Activated CD4-positive, alpha-beta T cell treated with anti-CD3 and anti-CD28 coated beads for 36 hours (primary cell): ENCODE measurements at regions not wholly inside any gene's neighbourhood (a gene's known extent, or its start where the extent isn't known, plus 50 kb on each side); places are given as distances from the start of the nearest gene placed in this dataset.

Experiments
- ATAC-seq: fragments of 200-7000 bp; cut with Tn5 transposase; one replicate; pipeline ENCODE4 v1.10.0; 2021; ENCODE audit warnings: mild to moderate bottlenecking, moderate library complexity
- CTCF ChIA-PET: fragments of 350-600 bp; sonication (Branson Sonifier 250); formaldehyde crosslinking; loops from one replicate; lab custom pipeline; 2021; ENCODE audit warnings: antibody characterized with exemption; lab: Charles Lee
- POLR2A ChIA-PET: fragments of 350-600 bp; sonication (Branson Sonifier 250); formaldehyde crosslinking; loops from one replicate; lab custom pipeline; 2021; ENCODE audit warnings: antibody characterized with exemption, inconsistent platforms; lab: Charles Lee
- DNase-seq: peaks from one replicate; pipeline ENCODE4 v3.0.0-alpha.2; 2020
- H3K27ac Mint-ChIP-seq: one replicate; pipeline ENCODE4 v1.8.0; 2021; ENCODE audit warnings: mixed read lengths
- H3K27me3 Mint-ChIP-seq: one replicate; pipeline ENCODE4 v1.8.0; 2021; ENCODE audit warnings: mixed read lengths
- H3K36me3 Mint-ChIP-seq: one replicate; pipeline ENCODE4 v1.8.0; 2021; ENCODE audit warnings: low read depth, mixed read lengths
- H3K4me1 Mint-ChIP-seq: one replicate; pipeline ENCODE4 v1.8.0; 2021; ENCODE audit warnings: mixed read lengths
- H3K4me3 Mint-ChIP-seq: one replicate; pipeline ENCODE4 v1.8.0; 2021; ENCODE audit warnings: mild to moderate bottlenecking, moderate library complexity, mixed read lengths
- H3K9me3 Mint-ChIP-seq: one replicate; pipeline ENCODE4 v1.8.0; 2021; ENCODE audit warnings: low read depth, mixed read lengths
- intact Hi-C, 2 experiments: fragments of 100-400 bp; cut with DNase I in 1 of 2; cut with micrococcal nuclease in 1 of 2; formaldehyde crosslinking; loops; one replicate each; pipeline versions ENCODE4 v1.14.2 to v1.15.1; 2022 to 2024; cut with DNase I, micrococcal nuclease

GRCh38 chr4:59248313-59248712 is 1951.8 kb upstream of the ADGRL3 start:
- Mint-ChIP-seq H3K27me3 (no peaks in the 10 kb centered on the region), H3K4me1 (no peaks in the 10 kb centered on the region), H3K36me3 (no peaks in the 10 kb centered on the region), H3K9me3 (peaks cover 3% of the 10 kb centered on the region), H3K27ac (no peak overlapping the region), H3K4me3 (no peak overlapping the region)
- ChIA-PET POLR2A (no interaction called here), CTCF (interaction anchor here (1.6 kb wide), 1 partner anchor 951 kb away, joined by 5 read pairs; no protein-coding TSS in a partner anchor)
- intact Hi-C loops: loop anchor here in 1 of 2 experiments (5.0 kb wide), 1 partner anchor 954 kb away; no protein-coding TSS in a partner anchor
- DNase-seq (no peak), ATAC-seq (no peak)

GRCh38 chr4:59249110-59249509 is 1951.0 kb upstream of the ADGRL3 start:
- ChIA-PET CTCF (interaction anchor here (1.6 kb wide), 1 partner anchor 950 kb away, joined by 5 read pairs; no protein-coding TSS in a partner anchor), POLR2A (no interaction called here)
- ATAC-seq (no peak), DNase-seq (no peak)
- intact Hi-C loops: loop anchor here in 1 of 2 experiments (5.0 kb wide), 1 partner anchor 953 kb away; no protein-coding TSS in a partner anchor
- Mint-ChIP-seq H3K27me3 (no peaks in the 10 kb centered on the region), H3K27ac (no peak overlapping the region), H3K4me1 (no peaks in the 10 kb centered on the region), H3K36me3 (no peaks in the 10 kb centered on the region), H3K4me3 (no peak overlapping the region), H3K9me3 (peaks cover 2% of the 10 kb centered on the region)

DNA sequence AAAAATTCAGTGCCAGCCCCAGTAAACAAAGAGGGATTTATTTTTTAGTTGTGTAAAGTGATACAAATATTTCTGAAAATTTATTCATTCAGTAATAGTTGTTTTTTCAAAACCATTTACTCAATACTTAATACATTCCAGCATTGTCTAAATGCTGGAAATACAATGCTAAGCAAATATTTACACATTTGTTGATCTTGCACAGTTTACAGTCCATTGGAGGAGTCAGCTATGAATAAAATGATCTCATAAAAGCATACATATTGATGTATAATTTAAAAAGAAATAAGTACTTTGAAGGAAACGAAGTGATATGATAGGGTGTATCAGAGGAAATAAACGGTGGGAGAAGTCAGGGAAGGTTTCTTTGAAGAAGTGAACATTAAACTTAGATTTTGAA is 1942.1 kb upstream of the ADGRL3 start:
- intact Hi-C loops: no loop called here
- ATAC-seq (no peak), DNase-seq (no peak)
- ChIA-PET CTCF (no interaction called here), POLR2A (no interaction called here)
- H3K27ac Mint-ChIP-seq: no peak overlapping the region
- no peaks in the 10 kb centered on the region for H3K36me3 Mint-ChIP-seq
- H3K27me3 Mint-ChIP-seq: no peaks in the 10 kb centered on the region
- no peaks in the 10 kb centered on the region for H3K4me1 Mint-ChIP-seq
- no peak overlapping the region for H3K4me3 Mint-ChIP-seq
- peaks cover 10% of the 10 kb centered on the region for H3K9me3 Mint-ChIP-seq

DNA sequence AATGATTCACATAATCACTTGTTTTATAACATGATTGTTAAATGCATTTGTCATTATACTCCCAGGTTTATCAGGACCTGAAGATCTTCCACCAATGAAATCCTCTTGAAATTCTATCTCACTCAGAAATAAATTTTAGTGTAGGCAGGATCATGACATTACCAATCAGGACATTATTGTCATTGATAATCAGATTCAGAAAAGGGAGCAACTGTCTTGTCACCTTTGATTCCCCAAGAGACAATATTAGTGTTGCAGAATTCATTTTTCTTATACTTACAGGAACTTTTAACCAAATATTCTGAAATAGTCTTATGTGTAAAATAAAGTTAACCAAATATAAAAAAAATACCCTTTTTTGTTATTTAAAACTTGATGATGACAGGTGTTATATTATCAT is 1892.5 kb upstream of the ADGRL3 start:
- Mint-ChIP-seq H3K27me3 (no peaks in the 10 kb centered on the region), H3K36me3 (no peaks in the 10 kb centered on the region), H3K27ac (no peak overlapping the region), H3K4me3 (no peak overlapping the region), H3K9me3 (peaks cover 4% of the 10 kb centered on the region), H3K4me1 (no peaks in the 10 kb centered on the region)
- intact Hi-C loops: no loop called here
- DNase-seq (no peak), ATAC-seq (no peak)
- CTCF ChIA-PET: no interaction called here
- POLR2A ChIA-PET: no interaction called here

- ATAC-seq (no peak), DNase-seq (no peak)
- H3K27me3 Mint-ChIP-seq: no peaks in the 10 kb centered on the region
- no peak overlapping the region for H3K4me3 Mint-ChIP-seq
- no peak overlapping the region for H3K27ac Mint-ChIP-seq
- no peaks in the 10 kb centered on the region for H3K36me3 Mint-ChIP-seq
- H3K4me1 Mint-ChIP-seq: no peaks in the 10 kb centered on the region
- H3K9me3 Mint-ChIP-seq: peaks cover 3% of the 10 kb centered on the region
- intact Hi-C loops: no loop called here
- ChIA-PET POLR2A (no interaction called here), CTCF (no interaction called here)
Observed at GRCh38 chr4:59314637-59315036, 1885.5 kb upstream of the ADGRL3 start.

DNA sequence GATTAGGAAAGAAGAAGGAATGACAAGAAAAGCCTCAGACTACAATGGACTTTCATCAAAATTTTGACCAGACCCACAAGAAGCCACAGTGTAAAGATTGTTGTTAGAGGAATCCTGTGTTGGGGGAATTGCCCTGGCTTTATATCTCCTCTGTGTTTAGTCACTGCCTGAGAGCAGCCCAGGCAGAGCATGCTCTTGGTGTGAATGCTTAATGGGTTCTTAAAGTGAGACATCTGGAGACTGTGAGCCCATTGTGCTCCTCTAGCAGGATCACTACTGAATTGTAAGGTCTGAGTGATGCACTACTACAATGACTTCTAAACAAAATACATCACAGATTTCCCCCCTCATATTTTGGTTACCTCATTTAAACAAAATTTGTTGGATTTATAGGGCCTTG is 1860.5 kb upstream of the ADGRL3 start:
- no peaks in the 10 kb centered on the region for H3K36me3 Mint-ChIP-seq
- H3K9me3 Mint-ChIP-seq: peaks cover 4% of the 10 kb centered on the region
- POLR2A ChIA-PET: no interaction called here
- DNase-seq: no peak
- no peaks in the 10 kb centered on the region for H3K4me1 Mint-ChIP-seq
- CTCF ChIA-PET: no interaction called here
- no peak overlapping the region for H3K4me3 Mint-ChIP-seq
- no peak overlapping the region for H3K27ac Mint-ChIP-seq
- intact Hi-C loops: no loop called here
- no peak for ATAC-seq
- H3K27me3 Mint-ChIP-seq: no peaks in the 10 kb centered on the region

DNA sequence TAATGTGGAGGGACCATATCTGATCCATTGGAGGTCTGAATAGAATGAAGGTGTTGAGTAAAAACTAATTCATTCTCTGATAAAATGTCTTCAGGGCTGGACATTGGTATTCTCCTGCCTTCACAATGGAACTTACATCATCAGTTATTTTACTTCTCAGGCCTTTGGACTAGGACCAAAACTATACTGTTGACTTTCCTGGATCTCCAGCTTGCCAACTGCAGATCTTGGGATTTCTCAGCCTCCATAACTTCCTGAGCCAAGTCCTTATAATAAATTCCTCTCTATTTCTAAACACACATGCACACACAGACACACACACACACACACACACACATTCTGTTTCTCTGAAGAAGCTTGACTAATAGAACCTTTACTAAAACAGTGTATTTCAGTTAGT is 1858.6 kb upstream of the ADGRL3 start:
- DNase-seq: no peak
- no peak for ATAC-seq
- Mint-ChIP-seq H3K27ac (no peak overlapping the region), H3K4me3 (no peak overlapping the region), H3K27me3 (no peaks in the 10 kb centered on the region), H3K36me3 (no peaks in the 10 kb centered on the region), H3K9me3 (peaks cover 10% of the 10 kb centered on the region), H3K4me1 (no peaks in the 10 kb centered on the region)
- CTCF ChIA-PET: no interaction called here
- POLR2A ChIA-PET: no interaction called here
- intact Hi-C loops: no loop called here

DNA sequence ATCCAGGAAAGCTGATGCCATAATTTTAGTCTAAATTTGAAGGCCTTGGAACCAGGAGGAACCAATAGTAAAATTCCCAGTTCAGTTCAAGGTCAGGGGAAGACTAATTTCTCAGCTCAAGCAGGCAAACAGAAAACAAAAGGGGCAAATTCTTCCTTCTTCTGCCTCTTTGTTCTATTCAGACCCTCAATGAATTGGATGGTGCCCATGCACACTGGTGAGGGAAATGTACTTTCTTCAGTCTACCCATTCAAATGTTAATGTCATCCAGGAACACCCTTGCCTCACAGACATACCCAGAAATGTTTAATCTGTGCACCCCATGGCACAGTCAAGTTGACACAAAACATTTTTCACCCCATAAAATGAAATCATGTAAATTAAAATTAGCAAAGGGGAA is 1851.2 kb upstream of the ADGRL3 start:
- no peak overlapping the region for H3K27ac Mint-ChIP-seq
- no peaks in the 10 kb centered on the region for H3K4me1 Mint-ChIP-seq
- intact Hi-C loops: no loop called here
- peaks cover 7% of the 10 kb centered on the region for H3K9me3 Mint-ChIP-seq
- no peaks in the 10 kb centered on the region for H3K27me3 Mint-ChIP-seq
- ATAC-seq (no peak), DNase-seq (no peak)
- no peak overlapping the region for H3K4me3 Mint-ChIP-seq
- POLR2A ChIA-PET: no interaction called here
- CTCF ChIA-PET: no interaction called here
- no peaks in the 10 kb centered on the region for H3K36me3 Mint-ChIP-seq

DNA sequence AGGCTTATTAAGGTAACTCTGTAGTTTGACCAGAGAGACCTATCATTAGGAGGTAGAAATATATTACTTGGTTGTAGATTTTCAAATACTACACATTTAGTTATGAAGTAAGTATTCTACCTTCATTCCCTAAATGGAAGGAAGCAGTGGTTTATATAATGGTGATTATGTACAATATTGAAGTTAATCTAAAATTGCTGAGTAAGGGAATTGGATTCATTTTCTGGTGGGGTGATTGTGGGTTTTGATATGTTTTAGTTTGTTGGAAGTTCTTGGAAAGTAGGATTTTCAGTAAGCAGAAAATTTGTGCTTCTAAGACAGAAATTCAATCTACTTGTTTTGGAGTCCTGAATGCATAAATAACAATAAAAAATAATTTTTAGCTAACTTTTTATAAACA is 1830.9 kb upstream of the ADGRL3 start:
- intact Hi-C loops: no loop called here
- peaks cover 4% of the 10 kb centered on the region for H3K9me3 Mint-ChIP-seq
- no peaks in the 10 kb centered on the region for H3K36me3 Mint-ChIP-seq
- ATAC-seq (no peak), DNase-seq (no peak)
- H3K27ac Mint-ChIP-seq: no peak overlapping the region
- CTCF ChIA-PET: no interaction called here
- H3K4me3 Mint-ChIP-seq: no peak overlapping the region
- POLR2A ChIA-PET: no interaction called here
- no peaks in the 10 kb centered on the region for H3K4me1 Mint-ChIP-seq
- H3K27me3 Mint-ChIP-seq: no peaks in the 10 kb centered on the region

- intact Hi-C loops: no loop called here
Observed at GRCh38 chr4:59374416-59374815, 1825.7 kb upstream of the ADGRL3 start.

DNA sequence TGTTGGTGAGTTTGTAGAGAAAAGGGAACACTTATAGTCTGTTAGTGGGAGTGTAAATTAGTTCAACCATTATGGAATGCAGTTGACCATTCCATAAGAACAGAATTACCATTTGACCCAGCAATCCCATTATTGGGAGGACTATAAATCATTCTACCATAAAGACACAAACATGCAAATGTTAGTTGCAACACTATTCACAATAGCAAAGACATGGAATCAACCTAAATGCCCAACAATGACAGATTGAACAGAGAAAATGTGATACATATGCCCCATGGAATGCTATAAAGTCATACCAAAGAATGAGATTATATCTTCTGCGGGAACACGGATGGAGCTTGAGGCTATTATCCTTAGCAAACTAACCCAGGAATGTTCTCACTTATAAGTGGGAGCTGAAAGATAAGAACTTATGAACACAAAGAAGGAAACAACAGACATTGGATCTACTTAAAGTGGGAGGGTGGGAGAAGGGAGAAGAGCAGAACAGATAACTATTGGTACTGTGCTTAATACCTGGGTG is 1819.2 kb upstream of the ADGRL3 start:
- intact Hi-C loops: no loop called here
- Mint-ChIP-seq H3K27me3 (no peaks in the 10 kb centered on the region), H3K4me3 (no peak overlapping the region), H3K36me3 (no peaks in the 10 kb centered on the region), H3K4me1 (no peaks in the 10 kb centered on the region), H3K9me3 (peaks cover 13% of the 10 kb centered on the region), H3K27ac (no peak overlapping the region)
- no peak for DNase-seq
- ATAC-seq: no peak
- ChIA-PET POLR2A (no interaction called here), CTCF (no interaction called here)

More at GRCh38 chr4:59374416-59374815, 1825.7 kb upstream of the ADGRL3 start:
- POLR2A ChIA-PET: no interaction called here
- DNase-seq (no peak), ATAC-seq (no peak)
- peaks cover 10% of the 10 kb centered on the region for H3K9me3 Mint-ChIP-seq
- no peak overlapping the region for H3K4me3 Mint-ChIP-seq
- CTCF ChIA-PET: no interaction called here
- no peaks in the 10 kb centered on the region for H3K27me3 Mint-ChIP-seq
- H3K27ac Mint-ChIP-seq: no peak overlapping the region
- H3K36me3 Mint-ChIP-seq: no peaks in the 10 kb centered on the region
- H3K4me1 Mint-ChIP-seq: no peaks in the 10 kb centered on the region

DNA sequence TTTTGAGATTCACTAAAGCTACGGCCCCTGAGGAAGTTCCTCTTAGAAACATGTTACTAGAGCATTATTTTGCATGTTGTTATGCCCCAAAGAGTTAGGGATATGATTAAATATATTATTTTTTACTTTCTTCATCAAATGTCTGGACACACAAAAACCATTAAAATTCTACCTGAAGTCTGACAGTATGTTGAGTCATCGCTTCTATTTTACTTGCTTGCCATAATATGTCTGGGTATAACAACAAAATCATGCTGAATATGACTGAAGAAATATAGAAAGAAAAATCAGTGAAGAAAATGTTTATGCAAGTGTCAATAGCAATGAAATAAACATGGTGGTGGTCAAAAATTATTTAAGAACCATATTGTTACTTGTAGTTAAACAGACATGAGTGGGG is 1818.5 kb upstream of the ADGRL3 start:
- Mint-ChIP-seq H3K4me3 (no peak overlapping the region), H3K9me3 (peaks cover 11% of the 10 kb centered on the region), H3K27ac (no peak overlapping the region), H3K36me3 (no peaks in the 10 kb centered on the region), H3K4me1 (no peaks in the 10 kb centered on the region), H3K27me3 (no peaks in the 10 kb centered on the region)
- intact Hi-C loops: no loop called here
- ATAC-seq (no peak), DNase-seq (no peak)
- POLR2A ChIA-PET: no interaction called here
- CTCF ChIA-PET: no interaction called here
